Chondrocyte (in vitro differentiated cells): ENCODE measurements at regions not wholly inside any gene's neighbourhood (a gene's known extent, or its start where the extent isn't known, plus 50 kb on each side); places are given as distances from the start of the nearest gene placed in this dataset.

Experiments
- DNase-seq: peaks from one replicate; pipeline ENCODE4 v3.0.0; 2021; ENCODE audit warnings: mixed read lengths, low spot score
- H3K27ac Mint-ChIP-seq: one replicate; pipeline ENCODE4 v1.8.0; 2021; ENCODE audit warnings: mild to moderate bottlenecking, moderate library complexity, mixed read lengths; ENCODE audit not compliant: unreplicated experiment
- H3K27me3 Mint-ChIP-seq: 2 replicates; pipeline ENCODE4 v1.8.0; 2021; ENCODE audit warnings: low read depth, mixed read lengths
- H3K36me3 Mint-ChIP-seq: 2 replicates; pipeline ENCODE4 v1.8.0; 2021; ENCODE audit warnings: low read depth, mixed read lengths
- H3K4me1 Mint-ChIP-seq: 2 replicates; pipeline ENCODE4 v1.8.0; 2021; ENCODE audit warnings: low read depth, mild to moderate bottlenecking, mixed read lengths
- H3K4me3 Mint-ChIP-seq: one replicate; pipeline ENCODE4 v1.8.0; 2021; ENCODE audit warnings: mild to moderate bottlenecking, moderate library complexity, mixed read lengths; ENCODE audit not compliant: unreplicated experiment
- H3K9me3 Mint-ChIP-seq: 2 replicates; pipeline ENCODE4 v1.8.0; 2021; ENCODE audit warnings: low read depth, mixed read lengths
- TF ChIP-seq, protein P1 (sequence below): fragments of 200-600 bp; sonication (generic); IDR thresholded peaks from 2 replicates; pipeline ENCODE4 v1.5.0; 2021; ENCODE audit warnings: antibody characterized with exemption, mild to moderate bottlenecking, moderate library complexity

DNA sequence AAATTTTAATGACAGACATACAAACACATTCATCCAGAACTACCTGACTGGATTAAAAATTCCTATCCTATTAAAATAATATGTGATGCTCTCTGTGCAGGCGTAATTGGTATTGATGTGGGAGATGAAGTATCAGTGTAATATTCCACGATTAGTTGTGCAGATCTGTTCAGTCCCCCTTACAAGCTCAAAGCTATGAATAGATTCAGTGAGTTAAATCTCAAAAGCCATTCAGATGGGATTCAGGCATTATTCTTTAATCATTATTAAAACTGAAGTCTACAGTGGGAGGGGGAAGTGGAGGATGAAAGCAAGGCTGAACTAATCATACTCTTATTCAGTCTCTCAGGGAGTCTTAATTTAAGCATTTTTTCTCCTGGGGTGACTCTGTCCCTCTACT, 855.8 kb downstream of the EFNA5 start:
- no peak for DNase-seq
- peaks cover 5% of the 10 kb centered on the region for H3K9me3 Mint-ChIP-seq
- TF ChIP-seq, protein P1, sequence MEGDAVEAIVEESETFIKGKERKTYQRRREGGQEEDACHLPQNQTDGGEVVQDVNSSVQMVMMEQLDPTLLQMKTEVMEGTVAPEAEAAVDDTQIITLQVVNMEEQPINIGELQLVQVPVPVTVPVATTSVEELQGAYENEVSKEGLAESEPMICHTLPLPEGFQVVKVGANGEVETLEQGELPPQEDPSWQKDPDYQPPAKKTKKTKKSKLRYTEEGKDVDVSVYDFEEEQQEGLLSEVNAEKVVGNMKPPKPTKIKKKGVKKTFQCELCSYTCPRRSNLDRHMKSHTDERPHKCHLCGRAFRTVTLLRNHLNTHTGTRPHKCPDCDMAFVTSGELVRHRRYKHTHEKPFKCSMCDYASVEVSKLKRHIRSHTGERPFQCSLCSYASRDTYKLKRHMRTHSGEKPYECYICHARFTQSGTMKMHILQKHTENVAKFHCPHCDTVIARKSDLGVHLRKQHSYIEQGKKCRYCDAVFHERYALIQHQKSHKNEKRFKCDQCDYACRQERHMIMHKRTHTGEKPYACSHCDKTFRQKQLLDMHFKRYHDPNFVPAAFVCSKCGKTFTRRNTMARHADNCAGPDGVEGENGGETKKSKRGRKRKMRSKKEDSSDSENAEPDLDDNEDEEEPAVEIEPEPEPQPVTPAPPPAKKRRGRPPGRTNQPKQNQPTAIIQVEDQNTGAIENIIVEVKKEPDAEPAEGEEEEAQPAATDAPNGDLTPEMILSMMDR, result no peak
- H3K4me1 Mint-ChIP-seq, result no peaks in the 10 kb centered on the region
- H3K27ac Mint-ChIP-seq, result no peak overlapping the region
- H3K27me3 Mint-ChIP-seq, result no peaks in the 10 kb centered on the region
- no peak overlapping the region for H3K4me3 Mint-ChIP-seq
- H3K36me3 Mint-ChIP-seq, result peaks cover 5% of the 10 kb centered on the region

DNA sequence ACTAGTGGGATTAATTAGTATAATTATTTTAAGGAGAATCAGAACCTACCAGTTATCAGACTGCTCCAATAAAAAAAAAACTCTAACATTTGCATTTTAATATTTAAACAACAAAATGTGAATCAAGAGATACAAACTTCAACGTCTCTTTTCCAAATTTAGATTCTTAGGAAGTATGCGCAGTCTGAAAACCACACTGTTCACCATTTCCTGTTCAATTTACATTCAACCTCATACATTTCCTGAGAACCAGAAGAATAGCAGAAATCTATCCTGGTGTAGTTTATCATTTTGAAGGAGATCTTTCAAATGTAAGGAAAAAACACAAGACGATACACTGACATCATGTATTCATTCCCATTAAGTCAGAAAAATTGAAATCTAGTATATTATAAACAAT, 869.2 kb downstream of the EFNA5 start:
- TF ChIP-seq, protein P1, result no peak
- no peaks in the 10 kb centered on the region for H3K36me3 Mint-ChIP-seq

DNA sequence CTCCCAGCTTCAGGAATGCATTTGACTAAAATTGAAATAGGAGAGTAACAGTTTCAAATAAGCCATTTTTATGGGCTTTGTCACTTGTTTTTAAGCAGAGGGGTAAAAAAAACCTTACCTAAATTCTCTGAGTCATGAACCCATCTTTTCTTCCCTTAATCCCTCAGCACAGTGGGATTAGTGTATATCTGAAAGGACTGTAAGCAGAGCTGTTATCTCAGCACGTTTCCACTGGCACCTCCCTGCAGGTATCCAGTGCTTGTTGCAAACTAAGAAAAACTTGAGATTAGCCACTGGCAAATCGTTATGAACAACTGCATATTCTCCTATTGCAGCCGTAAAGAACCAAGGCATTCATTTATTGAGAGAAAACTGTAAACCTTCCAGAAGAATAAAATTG, 872.7 kb downstream of the EFNA5 start:
- Mint-ChIP-seq H3K9me3 (no peaks in the 10 kb centered on the region), H3K27me3 (no peaks in the 10 kb centered on the region), H3K4me3 (no peak overlapping the region), H3K4me1 (no peaks in the 10 kb centered on the region), H3K36me3 (no peaks in the 10 kb centered on the region), H3K27ac (no peak overlapping the region)
- TF ChIP-seq, protein P1, result no peak
- DNase-seq, result no peak

More for the DNA sequence above, 869.2 kb downstream of the EFNA5 start:
- H3K9me3 Mint-ChIP-seq, result no peaks in the 10 kb centered on the region
- H3K27me3 Mint-ChIP-seq, result no peaks in the 10 kb centered on the region
- H3K4me3 Mint-ChIP-seq, result no peak overlapping the region
- no peak for DNase-seq
- no peak overlapping the region for H3K27ac Mint-ChIP-seq
- H3K4me1 Mint-ChIP-seq, result no peaks in the 10 kb centered on the region

DNA sequence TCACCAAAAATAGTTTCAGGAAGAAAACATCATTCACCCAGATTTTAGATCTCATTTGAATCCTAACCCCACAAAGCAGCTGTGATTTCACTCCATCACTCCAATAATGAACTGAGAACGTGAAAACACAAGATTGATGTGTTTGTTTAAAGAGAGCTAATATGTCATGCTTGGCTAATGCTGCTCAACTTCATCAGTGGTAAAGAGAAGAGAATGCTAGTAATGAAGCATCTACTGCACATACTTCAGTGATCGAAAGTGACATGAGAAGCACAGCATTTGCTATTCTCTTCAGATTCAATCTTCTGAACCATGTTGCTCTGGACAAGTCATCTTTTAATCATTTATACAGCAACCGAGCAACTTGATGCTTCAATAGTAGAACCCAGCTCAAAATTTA, 874.7 kb downstream of the EFNA5 start:
- Mint-ChIP-seq H3K4me1 (no peaks in the 10 kb centered on the region), H3K27ac (no peak overlapping the region), H3K27me3 (no peaks in the 10 kb centered on the region), H3K36me3 (no peaks in the 10 kb centered on the region), H3K4me3 (no peak overlapping the region), H3K9me3 (no peaks in the 10 kb centered on the region)
- no peak for DNase-seq
- TF ChIP-seq, protein P1, result no peak

DNA sequence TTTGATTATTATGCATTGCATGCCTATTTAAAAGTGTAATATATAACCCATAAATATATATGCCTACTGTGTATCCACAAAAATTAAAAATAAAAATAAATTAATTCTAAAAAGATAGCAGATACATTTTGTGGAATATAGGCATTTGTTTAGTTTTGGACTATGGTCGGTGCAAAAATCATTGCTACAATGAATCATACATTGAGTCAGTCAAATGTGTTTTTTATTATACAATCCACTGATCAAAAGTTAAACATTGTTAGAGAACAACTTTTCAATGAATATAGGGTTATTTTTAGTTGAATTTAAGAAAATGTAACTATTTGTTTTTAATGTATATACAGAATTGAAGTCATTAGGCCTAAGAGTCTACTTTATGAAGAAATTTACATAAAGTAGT, 885.9 kb downstream of the EFNA5 start:
- Mint-ChIP-seq H3K27ac (no peak overlapping the region), H3K4me1 (peaks cover 3% of the 10 kb centered on the region), H3K27me3 (no peaks in the 10 kb centered on the region), H3K36me3 (no peaks in the 10 kb centered on the region), H3K4me3 (no peak overlapping the region), H3K9me3 (peaks cover 13% of the 10 kb centered on the region)
- TF ChIP-seq, protein P1, result no peak
- no peak for DNase-seq
